ENCODE measurements at regions not wholly inside any gene's neighbourhood (a gene's known extent, or its start where the extent isn't known, plus 50 kb on each side); places are given as distances from the start of the nearest gene placed in this dataset.

- H2BK120ac ChIP-seq (ENCODE audit: low read depth, low read length) = no peak overlapping the region
- DNase-seq (no peak), ATAC-seq (ENCODE audit: low read depth) (no peak)
- H2AK9ac ChIP-seq (replicated peaks; ENCODE audit: low read depth, low read length, poor library complexity) = no peak overlapping the region
- CTCF ChIA-PET = no interaction called here
- H3K4me3 ChIP-seq (ENCODE audit: insufficient read depth, low read depth, low read length) = no peak overlapping the region
- no peak overlapping the region for H4K5ac ChIP-seq (ENCODE audit: low read depth, low read length)
- no peak overlapping the region for H2AK5ac ChIP-seq (ENCODE audit: low read depth, low read length)
- no peak overlapping the region for H2BK20ac ChIP-seq (ENCODE audit: low read depth, low read length)
- H3K9ac ChIP-seq (ENCODE audit: low read depth, low read length) = no peak overlapping the region
- H3K14ac ChIP-seq (replicated peaks; ENCODE audit: low read depth, low read length) = no peak overlapping the region
- H2BK5ac ChIP-seq (ENCODE audit: low read depth, low read length, poor library complexity, severe bottlenecking) = no peak overlapping the region
- in situ Hi-C loops (cut with MboI; ENCODE audit: low sequenced_read_pairs) (no loop called here), dilution Hi-C loops (cut with HindIII; ENCODE audit: low sequenced_read_pairs, unreplicated experiment) (no loop called here), intact Hi-C loops (cut with micrococcal nuclease) (no loop called here)
- no peak overlapping the region for H4K8ac ChIP-seq (ENCODE audit: low read depth in 2 of 2, low read length in 2 of 2)
- H3K27me3 ChIP-seq (ENCODE audit: control insufficient read depth, insufficient read depth, low read length) = no peaks in the 10 kb centered on the region
- no peaks in the 10 kb centered on the region for H3K36me3 ChIP-seq (ENCODE audit: control insufficient read depth, insufficient read depth, low read length)
- H3K9me1 ChIP-seq (ENCODE audit: insufficient read depth, low read length) = no peaks in the 10 kb centered on the region
- no CpG with 5 or more reads among the region's 2 CpGs for WGBS, 2 experiments (ENCODE audit: extremely low coverage in 2 of 2, insufficient read length in 1 of 2)
- H3K4me1 ChIP-seq (ENCODE audit: control insufficient read depth, insufficient read depth, low read length) = no peaks in the 10 kb centered on the region
- H4K91ac ChIP-seq (ENCODE audit: insufficient read depth, low read depth, low read length) = no peak overlapping the region
- peaks cover 1% of the 10 kb centered on the region; the same call in 1 of the 2 replicates for H3K9me3 ChIP-seq (ENCODE audit: control insufficient read depth, insufficient read depth, low read length)
- POLR2A ChIA-PET (ENCODE audit: unreplicated experiment) = no interaction called here
- H3K27ac ChIP-seq (ENCODE audit: insufficient read depth, low read length) = no peak overlapping the region
- TF ChIP-seq MAFK (IDR thresholded peaks at IDR 0.05; ENCODE audit: low read depth, low read length) (no peak), POLR2A (IDR thresholded peaks at IDR 0.05; ENCODE audit: low read depth, low read length) (no peak), CHD1 (IDR thresholded peaks at IDR 0.05; ENCODE audit: low read depth, low read length) (no peak), NFE2L2 (IDR thresholded peaks at IDR 0.05; ENCODE audit: low read depth, low read length) (no peak), RAD21 (IDR thresholded peaks at IDR 0.05; ENCODE audit: low read length) (no peak), USF2 (IDR thresholded peaks at IDR 0.05; ENCODE audit: low read depth, low read length) (no peak), SMC3 (IDR thresholded peaks at IDR 0.05; ENCODE audit: low read depth, low read length) (no peak), RFX5 (IDR thresholded peaks at IDR 0.05; ENCODE audit: low read depth, low read length) (no peak), BHLHE40 (IDR thresholded peaks at IDR 0.05; ENCODE audit: low read depth, low read length) (no peak), RCOR1 (IDR thresholded peaks at IDR 0.05; ENCODE audit: insufficient replicate concordance, low read length) (no peak), MXI1 (IDR thresholded peaks at IDR 0.05; ENCODE audit: borderline replicate concordance, low read depth, low read length) (no peak), MAZ (IDR thresholded peaks at IDR 0.05; ENCODE audit: borderline replicate concordance, low read depth, low read length) (no peak), CEBPB (IDR thresholded peaks at IDR 0.05; ENCODE audit: low read depth, low read length) (no peak), FOS (IDR thresholded peaks at IDR 0.05; ENCODE audit: low read depth, low read length) (no peak)
- TF ChIP-seq, protein P1, sequence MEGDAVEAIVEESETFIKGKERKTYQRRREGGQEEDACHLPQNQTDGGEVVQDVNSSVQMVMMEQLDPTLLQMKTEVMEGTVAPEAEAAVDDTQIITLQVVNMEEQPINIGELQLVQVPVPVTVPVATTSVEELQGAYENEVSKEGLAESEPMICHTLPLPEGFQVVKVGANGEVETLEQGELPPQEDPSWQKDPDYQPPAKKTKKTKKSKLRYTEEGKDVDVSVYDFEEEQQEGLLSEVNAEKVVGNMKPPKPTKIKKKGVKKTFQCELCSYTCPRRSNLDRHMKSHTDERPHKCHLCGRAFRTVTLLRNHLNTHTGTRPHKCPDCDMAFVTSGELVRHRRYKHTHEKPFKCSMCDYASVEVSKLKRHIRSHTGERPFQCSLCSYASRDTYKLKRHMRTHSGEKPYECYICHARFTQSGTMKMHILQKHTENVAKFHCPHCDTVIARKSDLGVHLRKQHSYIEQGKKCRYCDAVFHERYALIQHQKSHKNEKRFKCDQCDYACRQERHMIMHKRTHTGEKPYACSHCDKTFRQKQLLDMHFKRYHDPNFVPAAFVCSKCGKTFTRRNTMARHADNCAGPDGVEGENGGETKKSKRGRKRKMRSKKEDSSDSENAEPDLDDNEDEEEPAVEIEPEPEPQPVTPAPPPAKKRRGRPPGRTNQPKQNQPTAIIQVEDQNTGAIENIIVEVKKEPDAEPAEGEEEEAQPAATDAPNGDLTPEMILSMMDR (conservative IDR thresholded peaks at IDR 0.05; ENCODE audit: low read depth, low read length) = no peak
- TF ChIP-seq, protein P2, sequence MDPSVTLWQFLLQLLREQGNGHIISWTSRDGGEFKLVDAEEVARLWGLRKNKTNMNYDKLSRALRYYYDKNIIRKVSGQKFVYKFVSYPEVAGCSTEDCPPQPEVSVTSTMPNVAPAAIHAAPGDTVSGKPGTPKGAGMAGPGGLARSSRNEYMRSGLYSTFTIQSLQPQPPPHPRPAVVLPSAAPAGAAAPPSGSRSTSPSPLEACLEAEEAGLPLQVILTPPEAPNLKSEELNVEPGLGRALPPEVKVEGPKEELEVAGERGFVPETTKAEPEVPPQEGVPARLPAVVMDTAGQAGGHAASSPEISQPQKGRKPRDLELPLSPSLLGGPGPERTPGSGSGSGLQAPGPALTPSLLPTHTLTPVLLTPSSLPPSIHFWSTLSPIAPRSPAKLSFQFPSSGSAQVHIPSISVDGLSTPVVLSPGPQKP (IDR thresholded peaks at IDR 0.05; ENCODE audit: borderline replicate concordance, low read depth, low read length) = no peak
- no peak overlapping the region for H3K23ac ChIP-seq (ENCODE audit: low read depth, low read length)
- H2AFZ ChIP-seq (replicated peaks; ENCODE audit: low read length, poor library complexity) = no peak overlapping the region
- H4K20me1 ChIP-seq (ENCODE audit: insufficient read depth, low read length) = no peaks in the 10 kb centered on the region
- no peak overlapping the region for H3K4ac ChIP-seq (ENCODE audit: low read depth, low read length)
- no peaks in the 10 kb centered on the region for H3K79me1 ChIP-seq (ENCODE audit: low read depth in 1 of 2, low read length in 2 of 2)
- no TSS peak for BruUV-seq (replicated peaks)
- no peak overlapping the region for H3K4me2 ChIP-seq (ENCODE audit: low read depth, low read length)
- no peak overlapping the region for H3K56ac ChIP-seq (ENCODE audit: extremely low read depth, insufficient read depth, low read length)
- no peak overlapping the region for H3K18ac ChIP-seq (ENCODE audit: low read depth, low read length)
- H2BK15ac ChIP-seq (ENCODE audit: low read depth, low read length) = no peak overlapping the region
Measured at GRCh38 chr4:45750721-45751120, 373.1 kb downstream of the GABRG1 start.

All from IMR-90 (cell line).